CD8-positive, alpha-beta memory T cell (primary cell): ENCODE measurements at regions not wholly inside any gene's neighbourhood (a gene's known extent, or its start where the extent isn't known, plus 50 kb on each side); places are given as distances from the start of the nearest gene placed in this dataset.

Source experiments
- CTCF ChIA-PET: fragments of 350-600 bp; sonication (Branson Sonifier 250); formaldehyde crosslinking; loops from one replicate; lab custom pipeline; 2021; ENCODE audit warnings: antibody characterized with exemption; lab: Charles Lee
- POLR2A ChIA-PET: fragments of 350-600 bp; sonication (Branson Sonifier 250); formaldehyde crosslinking; loops from one replicate; lab custom pipeline; 2021; ENCODE audit warnings: antibody characterized with exemption; lab: Charles Lee
- DNase-seq, 5 donors: peaks; one replicate each; pipeline versions ENCODE4 v3.0.0 to v3.0.0-alpha.2; 2020 to 2022; ENCODE audit warnings: mixed read lengths in 1 of 5
- H3K27ac ChIP-seq: one replicate; pipeline ENCODE4 v1.7.0; 2013; ENCODE audit warnings: low read depth, mild to moderate bottlenecking, low read length, moderate library complexity
- H3K27me3 ChIP-seq: 2 replicates; pipeline ENCODE4 v1.7.0; 2013; ENCODE audit warnings: low read length, mild to moderate bottlenecking; ENCODE audit not compliant: insufficient read depth, poor library complexity, severe bottlenecking
- H3K36me3 ChIP-seq: 2 replicates; pipeline ENCODE4 v1.7.0; 2013; ENCODE audit warnings: mild to moderate bottlenecking, low read length, moderate library complexity; ENCODE audit not compliant: insufficient read depth
- H3K4me1 ChIP-seq: 2 replicates; pipeline ENCODE4 v1.7.0; 2013; ENCODE audit warnings: mild to moderate bottlenecking, low read length, moderate library complexity; ENCODE audit not compliant: insufficient read depth
- H3K4me3 ChIP-seq: 2 replicates; pipeline ENCODE4 v1.7.0; 2013; ENCODE audit warnings: mild to moderate bottlenecking, low read length
- H3K9me3 ChIP-seq: 2 replicates; pipeline ENCODE4 v1.7.0; 2013; ENCODE audit warnings: mild to moderate bottlenecking, low read length
- H3K27ac Mint-ChIP-seq, 8 donors: one replicate each; pipeline ENCODE4 v1.8.0; 2020 to 2021; ENCODE audit warnings: mixed read lengths in 8 of 8, mild to moderate bottlenecking in 6 of 8, inconsistent platforms in 3 of 8, moderate library complexity in 3 of 8
- H3K27me3 Mint-ChIP-seq, 2 donors: one replicate each; pipeline ENCODE4 v1.8.0; 2020 to 2021; ENCODE audit warnings: mixed read lengths in 2 of 2, mild to moderate bottlenecking in 1 of 2, moderate library complexity in 1 of 2
- H3K36me3 Mint-ChIP-seq, 3 donors: one replicate each; pipeline ENCODE4 v1.8.0; 2020 to 2021; ENCODE audit warnings: mixed read lengths in 3 of 3, inconsistent platforms in 1 of 3, mild to moderate bottlenecking in 1 of 3
- H3K4me1 Mint-ChIP-seq, 3 donors: one replicate each; pipeline ENCODE4 v1.8.0; 2020 to 2021; ENCODE audit warnings: mixed read lengths in 3 of 3, inconsistent platforms in 1 of 3, mild to moderate bottlenecking in 1 of 3
- H3K4me3 Mint-ChIP-seq, 7 donors: one replicate each; pipeline ENCODE4 v1.8.0; 2020 to 2021; ENCODE audit warnings: mixed read lengths in 7 of 7, mild to moderate bottlenecking in 6 of 7, moderate library complexity in 4 of 7, inconsistent platforms in 2 of 7
- H3K9me3 Mint-ChIP-seq, 5 donors: one replicate each; pipeline ENCODE4 v1.8.0; 2020 to 2022; ENCODE audit warnings: mixed read lengths in 5 of 5, mild to moderate bottlenecking in 3 of 5, moderate library complexity in 2 of 5, inconsistent platforms in 1 of 5

GRCh38 chr11:19403196-19403895, 162.6 kb upstream of the E2F8 start:
- no peak overlapping the region for H3K4me3 Mint-ChIP-seq
- POLR2A ChIA-PET = no interaction called here
- no peak overlapping the region for H3K27ac Mint-ChIP-seq
- H3K9me3 Mint-ChIP-seq = no peaks in the 10 kb centered on the region
- DNase-seq = no peak
- Histone ChIP-seq H3K27ac (no peak overlapping the region), H3K27me3 (no peaks in the 10 kb centered on the region), H3K36me3 (no peaks in the 10 kb centered on the region), H3K9me3 (no peaks in the 10 kb centered on the region), H3K4me3 (no peak overlapping the region), H3K4me1 (no peaks in the 10 kb centered on the region)
- no peaks in the 10 kb centered on the region for H3K36me3 Mint-ChIP-seq
- CTCF ChIA-PET = no interaction called here
- H3K4me1 Mint-ChIP-seq = no peaks in the 10 kb centered on the region
- H3K27me3 Mint-ChIP-seq = peaks cover 5 to 7% of the 10 kb centered on the region in 2 donors

DNA sequence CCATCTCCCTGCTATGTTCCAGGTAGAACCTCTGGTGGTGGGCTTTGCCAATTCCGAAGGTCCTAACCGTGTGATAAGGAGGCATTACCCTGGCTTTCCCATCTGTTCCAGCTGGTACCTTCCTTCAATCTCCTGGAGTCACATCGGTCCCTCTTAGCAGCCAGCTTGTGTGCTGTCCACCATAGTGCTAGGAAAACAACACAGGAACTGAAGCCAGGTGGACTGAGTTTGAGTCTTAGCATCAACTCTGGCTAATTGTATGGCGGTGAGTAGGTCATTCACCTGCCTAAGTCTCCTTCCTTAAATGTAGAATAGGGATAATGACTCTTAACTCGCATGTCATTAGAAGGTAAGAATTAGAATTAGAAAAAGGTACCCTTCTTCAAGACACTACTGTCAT, 159.6 kb upstream of the E2F8 start:
- H3K9me3 ChIP-seq = no peaks in the 10 kb centered on the region
- H3K27ac Mint-ChIP-seq = no peak overlapping the region
- H3K9me3 Mint-ChIP-seq = no peaks in the 10 kb centered on the region
- H3K4me1 Mint-ChIP-seq = no peaks in the 10 kb centered on the region
- POLR2A ChIA-PET = no interaction called here
- no peaks in the 10 kb centered on the region for H3K36me3 Mint-ChIP-seq
- H3K4me1 ChIP-seq = no peaks in the 10 kb centered on the region
- CTCF ChIA-PET = no interaction called here
- no peak for DNase-seq
- H3K27me3 ChIP-seq = no peaks in the 10 kb centered on the region
- no peak overlapping the region for H3K4me3 Mint-ChIP-seq
- H3K27ac ChIP-seq = no peak overlapping the region
- H3K27me3 Mint-ChIP-seq = peaks cover 2 to 5% of the 10 kb centered on the region in 2 donors
- no peak overlapping the region for H3K4me3 ChIP-seq
- H3K36me3 ChIP-seq = no peaks in the 10 kb centered on the region

- no peak overlapping the region for H3K27ac ChIP-seq
- no peak overlapping the region for H3K4me3 ChIP-seq
- no peaks in the 10 kb centered on the region for H3K9me3 ChIP-seq
- ChIA-PET POLR2A (no interaction called here), CTCF (no interaction called here)
- no peaks in the 10 kb centered on the region for H3K27me3 ChIP-seq
- Mint-ChIP-seq H3K36me3 (no peaks in the 10 kb centered on the region), H3K9me3 (no peaks in the 10 kb centered on the region), H3K4me1 (peaks cover 3 to 6% (median 5%) of the 10 kb centered on the region in 3 donors), H3K27me3 (peaks cover 2 to 4% of the 10 kb centered on the region in 2 donors), H3K4me3 (no peak overlapping the region), H3K27ac (no peak overlapping the region)
- no peaks in the 10 kb centered on the region for H3K4me1 ChIP-seq
- no peaks in the 10 kb centered on the region for H3K36me3 ChIP-seq
- no peak for DNase-seq
These were observed 158.2 kb upstream of the E2F8 start for GRCh38 chr11:19398772-19399527.

GRCh38 chr11:19398273-19398672, 157.5 kb upstream of the E2F8 start:
- Histone ChIP-seq H3K27me3 (no peaks in the 10 kb centered on the region), H3K4me3 (no peak overlapping the region), H3K27ac (no peak overlapping the region), H3K36me3 (no peaks in the 10 kb centered on the region), H3K4me1 (no peaks in the 10 kb centered on the region), H3K9me3 (no peaks in the 10 kb centered on the region)
- Mint-ChIP-seq H3K9me3 (no peaks in the 10 kb centered on the region), H3K36me3 (no peaks in the 10 kb centered on the region), H3K27me3 (peaks cover 1 to 4% of the 10 kb centered on the region in 2 donors), H3K4me1 (peaks cover 3 to 6% (median 5%) of the 10 kb centered on the region in 3 donors), H3K4me3 (no peak overlapping the region), H3K27ac (no peak overlapping the region)
- ChIA-PET CTCF (no interaction called here), POLR2A (no interaction called here)
- DNase-seq = no peak

DNA sequence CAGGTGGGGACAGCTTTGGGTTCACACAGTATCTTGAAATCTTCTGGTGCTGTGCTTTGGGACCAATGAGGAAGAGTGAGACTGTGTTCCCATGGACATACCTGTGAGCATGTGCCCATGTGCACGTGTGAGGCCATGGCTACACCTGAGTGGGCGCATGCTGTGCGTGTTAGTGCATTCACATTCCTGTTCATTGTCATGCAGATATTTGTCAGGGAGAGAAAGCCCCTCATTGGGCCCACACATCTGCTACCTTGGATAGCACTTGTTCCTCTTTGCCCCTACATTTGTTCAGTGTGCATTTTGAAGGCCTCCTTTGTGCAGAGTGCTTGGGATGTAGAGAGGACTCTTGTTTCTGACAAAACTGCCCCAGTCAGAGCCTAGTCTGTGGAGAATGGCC, 154.3 kb upstream of the E2F8 start:
- Mint-ChIP-seq H3K9me3 (peaks cover 0 to 4% (median 0%) of the 10 kb centered on the region in 5 donors), H3K4me3 (no peak overlapping the region), H3K36me3 (no peaks in the 10 kb centered on the region), H3K27me3 (peaks cover 0 to 7% of the 10 kb centered on the region in 2 donors), H3K27ac (no peak overlapping the region), H3K4me1 (peaks cover 3 to 6% (median 5%) of the 10 kb centered on the region in 3 donors)
- POLR2A ChIA-PET = no interaction called here
- Histone ChIP-seq H3K9me3 (no peaks in the 10 kb centered on the region), H3K27ac (no peak overlapping the region), H3K36me3 (no peaks in the 10 kb centered on the region), H3K4me1 (no peaks in the 10 kb centered on the region), H3K27me3 (no peaks in the 10 kb centered on the region), H3K4me3 (no peak overlapping the region)
- no peak for DNase-seq
- CTCF ChIA-PET = no interaction called here

- H3K4me1 Mint-ChIP-seq = peaks cover 3 to 6% (median 5%) of the 10 kb centered on the region in 3 donors
- Histone ChIP-seq H3K27me3 (no peaks in the 10 kb centered on the region), H3K9me3 (no peaks in the 10 kb centered on the region), H3K27ac (no peak overlapping the region), H3K36me3 (no peaks in the 10 kb centered on the region), H3K4me3 (no peak overlapping the region), H3K4me1 (no peaks in the 10 kb centered on the region)
- ChIA-PET POLR2A (no interaction called here), CTCF (no interaction called here)
- peaks cover 0 to 4% (median 0%) of the 10 kb centered on the region in 5 donors for H3K9me3 Mint-ChIP-seq
- H3K27ac Mint-ChIP-seq = no peak overlapping the region
- H3K27me3 Mint-ChIP-seq = peaks cover 0 to 7% of the 10 kb centered on the region in 2 donors
- no peak overlapping the region for H3K4me3 Mint-ChIP-seq
- no peaks in the 10 kb centered on the region for H3K36me3 Mint-ChIP-seq
- DNase-seq = no peak
These were observed 153.8 kb upstream of the E2F8 start for GRCh38 chr11:19394525-19395016.

DNA sequence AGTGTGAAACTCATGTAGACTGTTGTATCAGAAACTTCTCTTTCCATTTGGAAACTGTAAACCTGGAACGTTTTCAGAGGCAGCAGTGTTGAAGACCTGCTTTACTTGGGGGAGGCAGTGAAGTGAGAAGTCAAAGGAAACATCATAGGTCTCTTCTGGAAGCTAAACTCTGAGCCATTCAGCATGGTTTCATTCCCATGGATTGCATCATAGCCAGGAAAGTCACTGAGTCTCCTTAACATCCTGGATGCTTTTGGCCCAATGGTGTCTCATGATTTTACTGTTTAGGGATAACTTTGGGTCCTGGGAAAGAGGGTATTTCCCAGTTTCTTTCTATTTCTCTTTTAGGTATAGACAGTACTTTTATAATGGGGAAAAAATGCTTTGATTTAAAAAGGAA, 153.2 kb upstream of the E2F8 start:
- CTCF ChIA-PET = no interaction called here
- POLR2A ChIA-PET = no interaction called here
- no peak overlapping the region for H3K27ac Mint-ChIP-seq

GRCh38 chr11:19392847-19393518, 152.2 kb upstream of the E2F8 start:
- DNase-seq = no peak
- no peaks in the 10 kb centered on the region for H3K9me3 ChIP-seq
- peaks cover 0 to 7% of the 10 kb centered on the region in 2 donors for H3K27me3 Mint-ChIP-seq
- H3K4me1 Mint-ChIP-seq = peaks cover 3 to 6% (median 5%) of the 10 kb centered on the region in 3 donors
- peaks cover 0 to 4% (median 0%) of the 10 kb centered on the region in 5 donors for H3K9me3 Mint-ChIP-seq
- H3K27ac ChIP-seq = no peak overlapping the region
- no peaks in the 10 kb centered on the region for H3K36me3 Mint-ChIP-seq
- H3K4me3 ChIP-seq = no peak overlapping the region
- H3K27ac Mint-ChIP-seq = no peak overlapping the region
- ChIA-PET POLR2A (no interaction called here), CTCF (no interaction called here)
- no peak overlapping the region for H3K4me3 Mint-ChIP-seq
- H3K4me1 ChIP-seq = no peaks in the 10 kb centered on the region
- H3K27me3 ChIP-seq = no peaks in the 10 kb centered on the region
- no peaks in the 10 kb centered on the region for H3K36me3 ChIP-seq

More for the DNA sequence above, 153.2 kb upstream of the E2F8 start:
- Histone ChIP-seq H3K4me3 (no peak overlapping the region), H3K36me3 (no peaks in the 10 kb centered on the region), H3K4me1 (no peaks in the 10 kb centered on the region), H3K27ac (no peak overlapping the region), H3K9me3 (no peaks in the 10 kb centered on the region), H3K27me3 (no peaks in the 10 kb centered on the region)
- Mint-ChIP-seq H3K36me3 (no peaks in the 10 kb centered on the region), H3K4me3 (no peak overlapping the region), H3K27me3 (peaks cover 0 to 7% of the 10 kb centered on the region in 2 donors), H3K9me3 (peaks cover 0 to 4% (median 0%) of the 10 kb centered on the region in 5 donors), H3K4me1 (peaks cover 3 to 6% (median 5%) of the 10 kb centered on the region in 3 donors)
- no peak for DNase-seq
